ENCODE measurements at regions not wholly inside any gene's neighbourhood (a gene's known extent, or its start where the extent isn't known, plus 50 kb on each side); places are given as distances from the start of the nearest gene placed in this dataset.

- DNase-seq (ENCODE audit: low spot score), result no peak
Measured at GRCh38 chr6:14974792-14975470, 270.9 kb upstream of the JARID2 start.

- DNase-seq (ENCODE audit: low spot score), result no peak
Measured at GRCh38 chr6:14975471-14975817, 270.4 kb upstream of the JARID2 start.

DNA sequence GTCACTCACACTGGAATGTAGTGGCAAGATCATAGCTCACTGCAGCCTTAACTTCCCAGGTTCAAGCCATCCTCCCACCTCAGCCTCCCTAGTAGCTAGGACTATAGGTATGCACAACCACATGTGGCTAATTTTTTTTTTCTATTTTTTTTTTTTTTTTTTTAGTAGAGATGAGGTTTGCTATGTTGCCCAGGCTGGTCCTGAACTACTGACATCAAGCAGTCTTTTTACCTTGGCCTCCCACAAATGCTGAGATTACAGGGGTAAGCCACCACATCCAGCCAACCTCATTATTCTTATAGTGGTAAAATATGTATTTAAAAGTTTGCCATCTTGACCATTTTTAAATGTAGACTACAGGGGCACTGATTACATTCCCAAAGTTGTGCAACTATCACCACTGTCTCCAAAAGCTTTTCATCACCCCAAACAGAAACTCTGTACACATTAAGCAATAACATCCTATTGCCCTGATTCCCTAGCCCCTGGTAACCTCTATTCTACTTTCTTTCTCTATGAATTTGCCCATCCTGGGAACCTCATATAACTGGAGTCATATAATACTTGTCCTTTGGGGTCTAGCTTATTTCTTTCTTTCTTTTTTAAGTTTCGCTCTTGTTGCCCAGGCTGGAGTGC lies 268.0 kb upstream of the JARID2 start:
- no peak for DNase-seq (ENCODE audit: low spot score)

DNA sequence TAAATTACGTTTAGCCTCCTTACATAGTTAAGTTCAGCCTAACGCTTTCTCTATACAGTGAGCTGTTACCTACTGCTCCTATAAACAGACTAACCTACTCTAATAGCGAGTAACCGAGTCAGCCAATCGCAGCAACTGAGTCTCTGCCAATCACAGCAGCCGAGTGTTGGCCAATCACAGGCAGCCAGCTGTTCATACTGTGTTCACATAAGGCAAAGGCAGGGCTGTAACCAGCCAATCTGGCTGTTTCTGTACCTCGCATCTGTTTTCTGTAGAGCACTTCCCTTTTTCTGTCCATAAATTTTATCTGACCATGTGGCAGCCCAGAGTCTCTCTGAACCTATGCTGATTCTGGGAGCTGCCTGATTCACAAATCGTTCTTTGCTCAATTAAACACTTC lies 263.9 kb upstream of the JARID2 start:
- DNase-seq (ENCODE audit: low spot score), result no peak

DNA sequence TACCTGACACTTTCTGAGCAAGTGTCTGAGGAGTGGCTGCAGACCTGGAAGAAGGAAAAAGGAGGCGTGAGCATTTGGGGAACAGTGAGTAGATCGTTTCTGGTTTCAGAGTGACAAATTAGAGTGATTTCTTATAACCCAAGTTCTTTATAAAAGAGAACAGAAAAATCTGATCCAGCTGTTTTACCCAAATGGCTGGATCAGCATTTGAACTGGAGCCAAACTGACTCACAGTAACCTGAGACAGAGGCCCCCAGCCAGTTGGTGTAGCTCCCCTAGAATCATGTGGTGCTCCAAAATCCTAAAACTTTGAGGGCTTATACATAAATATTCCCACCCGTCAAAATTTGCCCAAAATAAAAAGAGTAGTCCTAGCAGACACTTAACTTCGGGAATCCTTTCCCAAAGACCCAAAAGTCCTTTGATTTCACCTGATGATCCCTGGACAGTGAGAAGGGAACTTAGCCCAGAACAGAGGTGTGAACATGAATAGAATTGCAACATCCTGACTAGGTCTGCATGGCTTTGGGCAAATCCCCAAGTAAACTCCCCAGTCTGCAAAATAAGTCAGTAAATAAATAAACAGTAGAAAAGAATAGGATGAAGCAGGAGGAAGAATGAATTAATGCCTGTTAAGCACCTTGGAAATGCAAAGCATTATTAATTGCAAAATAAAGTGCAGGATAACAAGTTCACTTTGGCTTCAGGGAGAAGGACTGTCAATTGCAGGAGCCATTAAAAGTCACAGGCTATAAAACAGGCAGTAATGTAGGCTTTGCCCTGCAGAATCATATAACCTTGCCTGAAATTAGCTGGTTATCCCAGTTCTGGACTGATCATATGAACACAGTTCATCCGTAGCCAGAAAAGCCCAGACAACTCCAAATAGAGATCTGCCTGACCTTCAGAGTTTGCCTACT lies 262.0 kb upstream of the JARID2 start:
- DNase-seq (ENCODE audit: low spot score), result no peak

DNA sequence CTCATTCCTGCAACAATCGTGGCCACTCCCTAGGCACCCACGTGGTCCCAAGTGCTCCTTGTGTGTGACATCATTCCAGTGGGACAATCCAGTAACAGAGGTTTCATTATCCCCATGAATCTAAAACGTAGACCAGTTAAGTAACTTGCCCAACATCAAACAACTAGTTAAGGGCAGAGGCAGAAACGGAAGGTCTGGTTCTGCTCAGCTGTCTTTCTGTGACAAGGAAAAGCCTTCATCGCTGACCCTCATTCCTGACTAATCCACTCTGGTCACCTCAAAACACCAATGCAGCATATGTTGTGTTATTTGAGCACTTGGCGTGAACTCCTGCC lies 261.4 kb upstream of the JARID2 start:
- peak; percentile 46 for DNase-seq (ENCODE audit: low spot score)

DNA sequence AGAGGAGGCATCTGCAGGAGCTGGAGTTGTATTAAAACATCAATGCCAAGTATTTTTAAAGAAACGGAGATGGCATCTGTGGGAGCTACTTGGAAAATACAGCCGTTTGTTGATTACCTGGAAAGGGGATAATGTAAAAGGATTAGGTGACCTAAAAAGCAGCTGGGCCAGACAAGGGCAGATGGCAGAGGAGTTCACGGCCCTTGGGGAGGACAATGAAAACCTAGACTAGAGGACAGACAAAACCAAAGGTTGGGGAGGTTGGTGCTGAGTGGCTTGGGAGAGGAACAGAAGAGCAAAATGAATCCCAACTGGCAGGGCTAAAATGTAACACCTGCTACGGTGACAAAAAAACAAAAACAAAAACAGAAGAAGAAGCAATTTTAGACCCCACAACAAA lies 260.5 kb upstream of the JARID2 start:
- no peak for DNase-seq (ENCODE audit: low spot score)

GRCh38 chr6:14986370-14986769 lies 259.5 kb upstream of the JARID2 start:
- no peak for DNase-seq (ENCODE audit: low spot score)

GRCh38 chr6:14987490-14987889 lies 258.4 kb upstream of the JARID2 start:
- DNase-seq (ENCODE audit: low spot score), result no peak

- no peak for DNase-seq (ENCODE audit: low spot score)
Measured at GRCh38 chr6:14992382-14992781, 253.5 kb upstream of the JARID2 start.

DNA sequence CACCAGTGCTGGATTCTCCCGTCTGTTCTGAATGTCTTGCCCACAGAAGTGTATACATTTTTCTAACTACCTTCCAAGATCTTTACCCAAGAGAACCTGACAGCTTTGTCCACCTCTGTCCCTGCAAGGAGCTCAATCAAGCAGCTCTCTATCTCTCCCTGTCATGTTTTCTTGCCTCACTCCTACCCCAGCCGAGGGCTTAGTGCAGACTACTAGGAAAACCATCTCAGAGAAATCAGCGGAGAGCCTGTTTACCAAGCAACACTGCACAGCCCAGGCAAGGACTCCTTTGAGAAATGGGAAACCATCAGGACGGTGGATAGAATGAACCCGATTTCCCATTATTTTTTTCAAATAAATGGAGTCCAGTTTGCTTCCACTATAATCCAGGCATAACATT lies 250.7 kb upstream of the JARID2 start:
- no peak for DNase-seq (ENCODE audit: low spot score)

GRCh38 chr6:14995966-14996602 lies 249.8 kb upstream of the JARID2 start:
- no peak for DNase-seq (ENCODE audit: low spot score)

DNA sequence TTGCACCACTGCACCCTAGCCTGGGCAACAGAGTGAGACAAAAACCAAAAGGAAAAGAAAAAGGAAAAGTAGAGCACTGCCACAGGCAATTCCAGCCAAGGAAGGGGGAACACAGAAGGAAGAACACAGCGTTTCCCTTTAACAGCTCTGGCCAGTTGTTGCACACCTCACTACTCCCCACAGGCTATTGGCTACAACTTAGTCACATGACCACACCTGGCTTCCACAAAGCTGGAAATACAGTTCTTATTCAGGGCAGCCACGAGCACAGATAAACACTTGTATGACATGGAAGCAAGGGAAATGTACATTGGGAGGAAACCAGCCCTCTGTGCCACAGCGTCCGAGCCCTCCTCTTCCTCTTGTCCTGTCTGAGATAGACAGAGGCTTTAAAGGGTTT lies 249.0 kb upstream of the JARID2 start:
- no peak for DNase-seq (ENCODE audit: low spot score)

- no peak for DNase-seq (ENCODE audit: low spot score)
Measured at GRCh38 chr6:14997507-14997906, 248.4 kb upstream of the JARID2 start.

DNA sequence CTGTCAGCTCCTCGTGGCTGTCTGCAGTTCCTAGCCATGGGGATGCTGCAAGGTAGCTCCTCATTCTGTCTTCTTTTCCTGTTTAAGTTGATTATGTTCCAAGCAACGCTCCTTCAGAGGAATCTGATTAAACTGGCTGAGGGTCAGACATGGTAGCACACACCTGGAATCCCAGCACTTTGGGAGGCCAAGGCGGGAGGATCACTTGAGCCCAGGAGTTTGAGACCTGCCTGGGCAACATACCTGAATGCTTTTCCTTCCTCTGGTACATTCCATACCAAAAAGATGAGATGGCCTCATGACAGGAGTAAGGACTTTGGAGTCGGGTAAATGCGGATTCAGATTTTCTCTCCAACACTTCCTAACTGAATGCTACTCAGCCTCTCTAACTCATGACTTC lies 246.8 kb upstream of the JARID2 start:
- DNase-seq (ENCODE audit: low spot score), result no peak

- no peak for DNase-seq (ENCODE audit: low spot score)
Measured at GRCh38 chr6:15001326-15001910, 244.5 kb upstream of the JARID2 start.

DNA sequence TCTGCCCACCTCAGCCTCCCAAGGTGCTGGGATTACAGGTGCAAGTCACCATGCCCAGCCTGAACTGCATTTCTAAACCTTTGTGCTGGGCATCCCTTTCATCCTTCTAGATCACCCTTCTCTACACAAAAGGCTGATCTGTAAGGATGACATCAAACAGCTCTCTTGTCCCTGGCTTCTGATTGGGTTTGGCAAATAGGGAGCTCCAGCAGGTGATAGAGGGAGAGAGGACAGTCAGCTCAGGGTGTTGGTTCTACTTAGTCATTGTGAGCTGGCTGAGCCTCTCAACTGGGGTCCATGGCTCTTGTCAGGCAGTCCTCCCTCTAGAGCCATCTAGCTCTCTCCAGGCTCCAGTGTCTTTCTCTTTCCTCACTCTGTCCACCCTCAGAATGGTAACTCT lies 237.6 kb upstream of the JARID2 start:
- DNase-seq (ENCODE audit: low spot score), result no peak

DNA sequence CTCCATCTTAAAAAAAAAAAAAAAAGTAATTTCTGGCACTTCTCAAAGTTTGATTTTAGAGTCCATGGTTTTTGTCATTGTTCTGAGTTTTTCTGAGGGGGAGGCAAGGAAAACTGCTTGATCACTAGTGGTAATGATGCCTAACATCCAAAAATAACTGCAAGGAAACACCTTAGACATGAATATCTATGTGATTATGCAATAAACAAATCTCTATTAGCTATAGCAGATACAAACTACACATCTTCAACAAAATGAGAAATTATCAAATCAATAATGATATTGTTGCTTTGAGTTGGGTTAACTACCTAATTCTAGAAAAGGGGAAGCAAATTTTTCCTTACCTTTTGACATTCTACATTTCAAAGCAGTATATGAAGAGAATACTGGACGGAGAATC lies 230.9 kb upstream of the JARID2 start:
- DNase-seq (ENCODE audit: low spot score), result no peak

- DNase-seq (ENCODE audit: low spot score), result no peak
Measured at GRCh38 chr6:15016813-15017212, 229.1 kb upstream of the JARID2 start.

GRCh38 chr6:15017261-15017660 lies 228.6 kb upstream of the JARID2 start:
- peak; percentile 8 for DNase-seq (ENCODE audit: low spot score)

GRCh38 chr6:15017803-15018202 lies 228.1 kb upstream of the JARID2 start:
- no peak for DNase-seq (ENCODE audit: low spot score)

- no peak for DNase-seq (ENCODE audit: low spot score)
Measured at GRCh38 chr6:15020119-15020770, 225.6 kb upstream of the JARID2 start.
